CD4-positive, alpha-beta T cell treated with Interleukin-21 for 1 hour (primary cell): ENCODE measurements at regions not wholly inside any gene's neighbourhood (a gene's known extent, or its start where the extent isn't known, plus 50 kb on each side); places are given as distances from the start of the nearest gene placed in this dataset.

Source experiments
- DNase-seq: peaks from one replicate; pipeline ENCODE4 v3.0.0-alpha.2; 2020

DNA sequence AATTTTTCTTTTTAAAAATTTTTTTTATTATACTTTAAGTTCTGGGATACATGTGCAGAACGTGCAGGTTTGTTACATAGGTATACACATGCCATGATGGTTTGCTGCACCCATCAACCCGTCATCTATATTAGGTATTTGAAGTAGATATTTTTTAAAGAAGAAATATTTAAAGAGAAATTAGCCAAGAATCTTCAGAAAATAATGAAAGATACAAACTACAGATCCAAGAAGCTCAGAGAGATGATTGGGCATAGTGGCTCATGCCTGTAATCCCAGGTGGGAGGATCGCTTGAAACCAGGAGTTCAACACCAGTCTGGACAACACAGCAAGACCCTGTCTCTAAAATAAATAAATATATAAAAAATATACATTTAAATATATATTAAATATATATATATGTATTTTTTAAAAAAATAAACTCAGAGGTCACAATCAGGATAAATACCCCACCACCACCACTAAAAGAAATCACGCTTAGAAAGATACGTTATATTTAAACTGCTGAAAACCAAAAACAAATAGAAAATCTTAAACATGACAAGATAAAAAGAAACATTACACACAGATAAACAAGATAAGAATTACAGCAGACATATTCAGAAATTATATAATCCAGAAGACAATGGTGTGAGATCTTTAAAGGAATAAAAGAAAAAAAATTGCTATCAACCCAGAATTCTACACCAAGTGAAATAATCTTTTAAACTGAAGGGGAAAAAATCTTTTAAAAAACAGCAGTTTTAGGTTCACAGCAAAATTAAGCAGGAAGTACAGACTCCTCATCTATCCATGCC is 57.5 kb downstream of the CSF2 start:
- no peak for DNase-seq

DNA sequence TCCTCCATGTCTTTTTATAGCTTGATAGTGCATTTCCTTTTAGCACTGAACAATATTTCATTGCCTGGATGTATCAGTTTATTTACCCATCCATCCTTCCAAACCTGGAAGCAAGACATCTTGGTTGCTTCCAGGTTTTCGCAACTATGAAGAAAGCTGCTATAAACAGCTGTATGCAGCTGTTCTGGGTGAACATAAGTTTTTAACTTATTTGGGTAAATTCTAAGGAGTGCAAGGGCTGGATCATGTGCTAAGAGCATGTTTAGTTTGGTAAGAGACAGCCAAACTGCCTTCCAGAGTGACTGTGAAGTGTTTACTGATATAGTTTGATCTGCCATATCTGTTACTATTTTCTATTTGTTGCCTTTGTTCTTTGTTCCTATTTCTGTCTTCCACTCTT is 58.5 kb downstream of the CSF2 start:
- DNase-seq = no peak

DNA sequence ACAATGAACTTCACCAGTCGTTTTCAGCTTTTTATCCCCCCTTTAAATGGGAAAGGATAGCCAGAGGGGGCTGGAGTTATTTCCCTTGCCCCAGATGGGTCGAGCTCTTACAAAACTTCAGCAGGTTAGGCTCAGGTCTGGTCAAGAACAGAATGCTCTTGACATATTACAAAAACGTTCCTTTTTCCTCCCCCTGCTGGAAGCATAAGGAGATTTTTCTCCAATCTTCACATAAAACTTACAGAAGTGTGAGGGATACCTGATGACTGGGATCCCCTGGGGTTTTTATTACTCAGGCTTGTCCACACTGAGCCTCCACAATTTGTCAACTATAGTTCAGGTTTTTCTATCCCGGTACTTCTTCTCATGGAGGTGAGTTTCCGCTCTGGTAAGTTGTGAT is 60.8 kb downstream of the CSF2 start:
- DNase-seq = peak; percentile 51

DNA sequence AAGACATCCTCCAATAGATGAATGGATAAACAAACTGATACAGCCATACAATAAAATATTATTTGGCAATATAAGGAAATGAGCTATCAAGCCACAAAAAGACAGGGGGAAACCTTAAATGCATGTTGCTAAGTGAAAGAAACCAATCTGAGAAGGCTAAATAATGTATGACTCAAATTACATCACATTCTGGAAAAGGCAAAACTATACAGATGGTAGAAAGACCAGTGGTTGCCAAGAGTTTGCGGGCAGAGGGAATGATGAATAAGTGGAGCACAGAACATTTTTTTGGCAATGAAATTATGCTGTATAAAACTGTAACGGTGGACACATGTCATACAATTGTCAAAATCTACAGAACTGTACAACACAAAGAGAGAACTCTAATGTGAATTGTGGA is 63.3 kb downstream of the CSF2 start:
- DNase-seq = no peak

DNA sequence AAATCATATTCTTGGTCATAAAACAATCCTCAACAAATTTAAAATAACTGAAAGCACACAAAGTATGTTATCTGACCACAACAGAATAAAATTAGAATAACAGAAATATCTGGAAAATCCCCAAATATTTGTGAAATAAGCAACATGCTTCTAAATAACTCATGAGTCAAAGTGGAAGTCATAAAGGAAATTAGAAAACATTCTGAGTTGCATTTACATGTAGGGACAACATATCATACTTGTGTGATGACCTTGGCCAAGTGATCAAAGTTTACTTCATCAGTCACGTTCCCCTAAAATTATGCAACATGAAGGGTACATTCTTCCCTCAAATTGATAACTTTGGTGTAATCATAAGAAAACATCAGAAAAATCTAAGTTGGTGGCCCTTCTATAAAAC is 64.7 kb downstream of the CSF2 start:
- DNase-seq = no peak
